GM21423 (cell line): ENCODE measurements at regions not wholly inside any gene's neighbourhood (a gene's known extent, or its start where the extent isn't known, plus 50 kb on each side); places are given as distances from the start of the nearest gene placed in this dataset.

Source experiments
- ATAC-seq: cut with Tn5 transposase; IDR thresholded peaks from one replicate; pipeline ENCODE4 v1.9.1; 2021; ENCODE audit warnings: mild to moderate bottlenecking, moderate library complexity; ENCODE audit not compliant: unreplicated experiment

GRCh38 chr12:125412506-125412905, 347.3 kb downstream of the AACS start:
- no peak for ATAC-seq

- ATAC-seq: no peak
These were observed 352.2 kb downstream of the AACS start for GRCh38 chr12:125417446-125417845.

DNA sequence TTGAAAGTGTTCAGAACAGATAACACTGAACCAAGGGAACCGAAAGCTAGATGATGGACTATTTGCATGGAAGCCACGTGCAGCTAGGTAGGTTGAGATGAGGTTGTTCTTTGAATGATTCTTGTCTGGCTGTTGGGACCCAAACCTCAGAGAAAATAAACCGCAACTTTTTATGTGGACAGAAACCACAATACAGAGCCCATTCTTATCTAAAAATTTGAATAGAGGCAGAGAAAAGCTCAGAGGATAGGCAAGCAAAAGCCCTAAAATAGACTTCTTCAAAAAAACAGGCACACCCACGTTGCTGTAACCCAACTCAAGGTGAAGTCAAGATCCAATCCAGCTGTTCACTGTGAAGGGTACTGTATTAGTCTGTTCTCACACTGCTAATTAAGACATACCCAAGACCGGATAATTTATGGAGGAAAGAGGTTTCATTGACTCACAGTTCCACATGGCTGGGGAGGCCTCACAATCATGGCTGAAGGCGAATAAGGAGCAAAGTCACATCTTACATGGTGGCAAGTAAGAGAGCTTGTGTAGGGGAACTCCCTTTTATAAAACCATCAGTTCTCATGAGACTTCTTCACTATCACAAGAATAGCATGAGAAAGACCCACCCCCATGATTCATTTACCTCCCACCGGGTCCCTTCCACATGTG, 353.8 kb downstream of the AACS start:
- no peak for ATAC-seq

- no peak for ATAC-seq
These were observed 359.7 kb downstream of the AACS start for GRCh38 chr12:125424909-125425308.

DNA sequence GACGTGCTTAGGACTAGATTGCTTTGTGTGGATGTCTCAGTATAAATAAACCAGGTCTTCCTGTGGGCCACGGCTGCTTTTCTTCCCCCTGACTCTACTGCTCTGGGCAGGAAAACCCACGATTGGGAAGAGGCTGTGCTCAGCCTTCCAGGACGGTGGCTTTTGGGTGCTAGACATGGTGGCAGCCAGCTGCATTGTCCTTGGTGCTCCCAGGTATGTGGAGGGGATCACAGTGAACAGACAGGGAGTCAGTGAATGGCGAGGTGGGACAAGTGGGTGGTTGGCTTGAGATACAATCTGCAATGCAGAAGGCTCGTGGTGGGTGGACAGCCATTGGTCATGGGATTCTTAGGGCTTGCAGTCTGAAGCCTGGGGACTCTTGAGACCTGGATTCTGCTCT, 366.3 kb downstream of the AACS start:
- ATAC-seq: no peak

GRCh38 chr12:125434131-125434530, 368.9 kb downstream of the AACS start:
- ATAC-seq: no peak

DNA sequence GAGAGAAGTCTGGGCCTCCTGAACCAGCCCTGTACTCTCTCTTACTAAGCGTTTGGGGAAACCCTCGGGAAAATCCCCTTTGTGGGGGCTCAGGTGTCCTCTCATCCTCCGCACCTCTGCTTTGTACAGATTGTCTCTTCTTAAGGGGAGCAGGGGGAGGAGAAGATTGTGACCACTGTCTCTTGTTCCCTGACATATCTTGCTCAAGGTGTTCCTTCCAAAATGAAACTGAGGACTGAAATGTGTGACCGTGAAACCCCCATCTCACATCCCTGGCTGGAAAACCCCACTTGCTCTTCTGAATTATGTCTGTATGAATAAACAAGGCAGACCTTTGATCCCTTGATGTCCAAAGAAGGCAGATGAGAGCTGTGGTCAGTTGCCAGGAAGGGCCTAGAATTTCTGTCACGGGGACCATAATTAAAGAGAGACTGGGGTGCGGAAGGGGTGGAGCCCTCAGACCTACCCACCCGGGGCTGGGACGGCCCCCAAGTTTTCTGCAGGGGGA, 369.8 kb downstream of the AACS start:
- ATAC-seq: peak; percentile 66

DNA sequence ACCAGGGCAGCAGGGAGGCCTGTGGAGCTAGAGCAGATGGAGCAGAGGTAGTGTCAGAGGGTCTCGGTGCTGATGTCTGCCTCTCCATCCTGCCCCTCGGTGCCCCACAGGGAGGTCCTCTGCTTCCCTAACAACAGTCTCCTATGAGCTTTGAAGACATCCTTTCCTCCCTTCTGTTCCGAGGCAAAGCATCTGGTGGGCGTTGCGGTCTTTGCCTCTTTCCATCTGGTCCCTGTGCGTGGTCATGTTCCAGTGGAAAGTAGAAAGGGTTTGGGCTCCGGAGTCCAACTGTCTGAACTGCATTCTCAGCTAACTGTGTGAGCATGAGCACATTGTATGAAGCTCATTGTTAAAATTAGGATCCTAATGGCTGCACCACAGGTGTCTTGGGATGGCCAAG, 370.6 kb downstream of the AACS start:
- no peak for ATAC-seq

DNA sequence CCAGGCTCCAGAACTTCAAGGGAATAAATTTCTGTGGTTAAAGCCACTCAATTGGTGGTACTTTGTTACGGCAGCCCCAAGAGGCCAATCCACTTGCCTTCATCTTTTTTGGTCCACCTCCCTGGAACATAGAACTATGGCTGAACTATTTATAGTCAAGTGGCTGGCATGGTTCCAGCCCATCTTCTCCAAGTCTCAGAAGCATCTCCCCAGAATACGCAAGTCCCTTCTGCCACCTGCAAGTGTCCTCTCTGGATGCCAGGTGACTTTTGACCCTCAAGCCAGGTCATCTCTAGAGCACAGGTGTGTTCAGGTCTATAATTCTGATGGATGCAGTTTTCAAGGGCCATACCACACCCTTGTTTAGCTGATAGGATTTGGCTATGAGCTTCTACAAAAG, 371.5 kb downstream of the AACS start:
- ATAC-seq: no peak

DNA sequence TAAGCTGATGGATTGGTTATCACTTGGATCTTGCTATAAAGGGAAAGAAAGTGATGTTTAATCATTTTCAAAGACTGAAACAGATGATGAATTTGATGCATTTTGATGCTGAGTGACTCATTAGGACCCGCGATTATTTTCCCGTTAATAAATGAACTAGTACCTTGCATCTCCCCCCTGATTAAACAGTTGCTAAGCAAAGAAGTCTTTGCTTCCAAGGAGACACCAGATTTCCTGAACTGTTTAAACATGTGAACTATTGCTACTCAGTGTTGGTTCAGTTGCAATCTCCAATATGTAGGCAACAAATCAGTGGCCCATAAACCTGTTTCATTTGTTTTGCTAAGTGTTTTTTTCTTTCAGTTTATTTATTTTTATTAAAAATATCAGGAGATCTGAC, 375.2 kb downstream of the AACS start:
- no peak for ATAC-seq

DNA sequence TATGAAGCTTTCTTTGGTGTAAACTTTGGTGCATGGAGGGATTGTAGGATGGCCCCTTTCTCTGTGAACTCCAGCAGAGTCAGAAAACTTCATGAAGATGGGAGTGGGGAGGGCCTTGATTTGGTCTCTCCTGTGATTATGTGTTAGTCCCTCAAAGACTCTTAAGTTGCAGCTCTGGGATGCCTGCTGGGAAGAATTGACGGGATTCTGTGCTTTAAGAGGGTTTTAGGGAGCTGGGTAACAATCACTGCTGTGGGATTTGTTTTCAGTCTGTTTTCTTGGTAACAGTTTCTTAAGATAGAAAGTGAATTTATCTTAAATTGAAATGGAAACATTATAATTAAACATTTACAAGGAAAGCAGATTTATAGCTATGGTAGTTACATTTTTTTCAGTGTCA, 378.1 kb downstream of the AACS start:
- ATAC-seq: no peak

- no peak for ATAC-seq
These were observed 386.2 kb downstream of the AACS start for GRCh38 chr12:125451408-125451807.

DNA sequence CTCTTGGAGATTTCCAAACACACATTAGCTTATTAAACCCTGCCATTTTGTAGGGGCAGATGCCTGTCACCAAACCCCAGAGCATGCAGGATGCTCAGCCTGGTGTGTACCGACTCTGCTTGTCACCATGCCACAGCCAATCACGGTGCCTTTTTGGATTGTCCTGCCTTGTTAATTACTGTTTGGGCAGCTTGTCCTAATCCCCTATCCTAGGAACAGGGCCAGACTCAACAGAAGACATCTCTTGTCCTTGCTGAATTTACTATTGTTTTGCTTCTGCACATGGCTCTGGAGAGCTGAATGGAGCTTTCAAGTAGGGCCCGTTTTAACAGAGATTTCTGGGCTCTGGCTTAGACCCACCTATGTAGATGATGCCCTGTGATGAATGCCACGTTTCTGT, 388.5 kb downstream of the AACS start:
- ATAC-seq: no peak

DNA sequence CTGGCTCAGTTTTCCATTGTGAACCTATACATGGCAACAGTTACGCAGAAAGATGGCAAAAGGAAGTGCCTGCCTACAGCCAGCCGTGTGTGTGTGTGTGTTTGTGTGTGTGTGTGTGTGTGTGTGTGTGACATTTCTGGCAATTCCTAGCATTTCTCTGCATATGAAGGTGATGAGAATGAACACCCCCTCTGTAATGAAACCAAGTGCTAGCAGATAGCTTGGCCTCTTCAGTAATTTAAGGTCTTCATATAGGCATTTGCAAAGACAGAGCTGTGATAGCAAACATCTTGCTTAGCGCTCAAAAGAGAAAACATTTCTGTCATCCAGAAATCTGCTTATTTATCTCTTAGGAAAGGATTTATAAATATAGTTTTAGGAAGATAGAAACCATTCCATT, 389.1 kb downstream of the AACS start:
- no peak for ATAC-seq

DNA sequence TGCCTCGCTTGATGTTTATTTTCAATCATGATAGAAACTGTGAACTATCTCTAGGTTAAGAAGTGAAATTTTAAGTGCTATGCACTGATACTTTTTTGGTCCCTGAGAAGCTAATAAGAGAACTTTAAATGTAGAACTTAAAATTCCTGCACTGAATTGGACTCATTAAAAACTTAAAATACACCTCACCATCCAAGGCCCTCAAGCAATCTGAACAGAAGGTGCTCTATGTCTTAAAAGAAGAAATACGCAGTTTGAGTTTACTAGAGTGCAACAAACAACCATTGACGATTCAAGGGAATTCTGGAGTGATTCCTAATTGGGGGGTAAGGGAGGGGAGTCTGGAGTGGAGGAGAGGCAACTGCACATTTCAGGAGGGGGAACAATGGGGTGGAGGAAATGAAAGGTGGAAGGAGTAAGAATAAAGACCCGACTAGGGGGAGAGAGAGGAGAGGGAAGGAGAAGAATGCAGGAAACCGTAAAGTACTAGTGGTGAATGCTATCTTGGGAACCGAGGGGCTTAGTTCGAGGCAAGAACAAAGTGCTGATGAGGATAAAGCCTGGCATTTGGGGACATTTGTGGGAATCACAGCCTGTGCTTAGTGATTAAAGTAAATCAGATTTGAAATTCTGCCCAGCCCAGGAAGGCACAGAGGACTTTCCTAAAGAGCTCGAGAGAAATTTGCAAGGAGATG, 389.7 kb downstream of the AACS start:
- no peak for ATAC-seq

- no peak for ATAC-seq
These were observed 390.3 kb downstream of the AACS start for GRCh38 chr12:125455556-125455955.

- ATAC-seq: no peak
These were observed 393.5 kb downstream of the AACS start for GRCh38 chr12:125458552-125459268.

- no peak for ATAC-seq
These were observed 396.6 kb downstream of the AACS start for GRCh38 chr12:125461831-125462230.

- no peak for ATAC-seq
These were observed 398.2 kb downstream of the AACS start for GRCh38 chr12:125463386-125463785.

GRCh38 chr12:125467363-125467762, 402.1 kb downstream of the AACS start:
- ATAC-seq: no peak

GRCh38 chr12:125469683-125470082, 404.4 kb downstream of the AACS start:
- ATAC-seq: no peak
